ENCODE measurements at regions not wholly inside any gene's neighbourhood (a gene's known extent, or its start where the extent isn't known, plus 50 kb on each side); places are given as distances from the start of the nearest gene placed in this dataset.
A peak's percentile ranks its signal among the peaks of the same experiment; 100 is the strongest.

GRCh38 chr17:83174362-83175118 is 95.1 kb downstream of the METRNL start:
- H3K36me3 ChIP-seq (ENCODE audit: low read depth) = no peaks in the 10 kb centered on the region
- H3K27me3 ChIP-seq (replicated peaks; ENCODE audit: insufficient read depth) = no peaks in the 10 kb centered on the region
- H3K27ac ChIP-seq = no peak overlapping the region
- DNase-seq = peak; percentile 52
- no peaks in the 10 kb centered on the region for H3K9me2 ChIP-seq (ENCODE audit: insufficient read depth)
- H3F3A ChIP-seq (ENCODE audit: insufficient read depth) = no peaks in the 10 kb centered on the region
- H3K4me3 ChIP-seq = no peak overlapping the region
- H3K9ac ChIP-seq = no peak overlapping the region
- H3K4me2 ChIP-seq (ENCODE audit: unreplicated experiment) = no peak overlapping the region
- no peaks in the 10 kb centered on the region for H3K79me2 ChIP-seq (ENCODE audit: insufficient read depth)
- 35 to 37% methylated on average over 13 of the region's 13 CpGs for WGBS, 2 experiments (ENCODE audit: low coverage in 1 of 2, low lambda C conversion rate in 2 of 2, missing lambda C conversion rate in 2 of 2)
- no peak overlapping the region for H2AFZ ChIP-seq
- TF ChIP-seq EZH2phosphoT487 (IDR thresholded peaks at IDR 0.05; ENCODE audit: insufficient read depth, low read depth) (no peak), EZH2 (IDR thresholded peaks at IDR 0.05; ENCODE audit: insufficient read depth, poor library complexity, severe bottlenecking) (no peak)
- no peaks in the 10 kb centered on the region for H4K20me1 ChIP-seq (ENCODE audit: insufficient read depth)
- H3K4me1 ChIP-seq (ENCODE audit: insufficient read depth) = peaks cover 9% of the 10 kb centered on the region
- H3K9me3 ChIP-seq (ENCODE audit: low read depth) = no peaks in the 10 kb centered on the region
- in situ Hi-C loops (cut with MboI) = no loop called here

GRCh38 chr17:83175119-83175821 is 95.9 kb downstream of the METRNL start:
- in situ Hi-C loops (cut with MboI) = no loop called here
- no peaks in the 10 kb centered on the region for H4K20me1 ChIP-seq (ENCODE audit: insufficient read depth)
- 45 to 47% methylated on average over 15 to 16 of the region's 16 CpGs for WGBS, 2 experiments (ENCODE audit: low coverage in 1 of 2, low lambda C conversion rate in 2 of 2, missing lambda C conversion rate in 2 of 2)
- H3K79me2 ChIP-seq (ENCODE audit: insufficient read depth) = no peaks in the 10 kb centered on the region
- H3F3A ChIP-seq (ENCODE audit: insufficient read depth) = no peaks in the 10 kb centered on the region
- no peak overlapping the region for H3K27ac ChIP-seq
- H3K4me2 ChIP-seq (ENCODE audit: unreplicated experiment) = no peak overlapping the region
- peaks cover 9% of the 10 kb centered on the region for H3K4me1 ChIP-seq (ENCODE audit: insufficient read depth)
- no peak overlapping the region for H3K4me3 ChIP-seq
- H3K9me2 ChIP-seq (ENCODE audit: insufficient read depth) = no peaks in the 10 kb centered on the region
- no peaks in the 10 kb centered on the region for H3K27me3 ChIP-seq (replicated peaks; ENCODE audit: insufficient read depth)
- no peaks in the 10 kb centered on the region for H3K36me3 ChIP-seq (ENCODE audit: low read depth)
- H2AFZ ChIP-seq = no peak overlapping the region
- DNase-seq = no peak
- H3K9ac ChIP-seq = no peak overlapping the region
- TF ChIP-seq EZH2 (IDR thresholded peaks at IDR 0.05; ENCODE audit: insufficient read depth, poor library complexity, severe bottlenecking) (no peak), EZH2phosphoT487 (IDR thresholded peaks at IDR 0.05; ENCODE audit: insufficient read depth, low read depth) (no peak)
- H3K9me3 ChIP-seq (ENCODE audit: low read depth) = no peaks in the 10 kb centered on the region

GRCh38 chr17:83175822-83176622 is 96.6 kb downstream of the METRNL start:
- WGBS, 2 experiments (ENCODE audit: low coverage in 1 of 2, low lambda C conversion rate in 2 of 2, missing lambda C conversion rate in 2 of 2) = 90 to 93% methylated on average over 15 of the region's 15 CpGs
- no peak for DNase-seq
- no peak overlapping the region for H3K4me2 ChIP-seq (ENCODE audit: unreplicated experiment)
- no peaks in the 10 kb centered on the region for H4K20me1 ChIP-seq (ENCODE audit: insufficient read depth)
- TF ChIP-seq EZH2phosphoT487 (IDR thresholded peaks at IDR 0.05; ENCODE audit: insufficient read depth, low read depth) = no peak
- TF ChIP-seq EZH2 (IDR thresholded peaks at IDR 0.05; ENCODE audit: insufficient read depth, poor library complexity, severe bottlenecking) = no peak
- H3K9me2 ChIP-seq (ENCODE audit: insufficient read depth) = no peaks in the 10 kb centered on the region
- H3K27me3 ChIP-seq (replicated peaks; ENCODE audit: insufficient read depth) = no peaks in the 10 kb centered on the region
- no peaks in the 10 kb centered on the region for H3K9me3 ChIP-seq (ENCODE audit: low read depth)
- no peaks in the 10 kb centered on the region for H3K36me3 ChIP-seq (ENCODE audit: low read depth)
- H3K27ac ChIP-seq = no peak overlapping the region
- H3K4me3 ChIP-seq = no peak overlapping the region
- no peak overlapping the region for H3K9ac ChIP-seq
- no peaks in the 10 kb centered on the region for H3K79me2 ChIP-seq (ENCODE audit: insufficient read depth)
- H2AFZ ChIP-seq = no peak overlapping the region
- no peaks in the 10 kb centered on the region for H3F3A ChIP-seq (ENCODE audit: insufficient read depth)
- peaks cover 8% of the 10 kb centered on the region for H3K4me1 ChIP-seq (ENCODE audit: insufficient read depth)
- in situ Hi-C loops (cut with MboI) = no loop called here

Measured in GM23248 (cell line).